HCT116 (cell line): ENCODE measurements at regions not wholly inside any gene's neighbourhood (a gene's known extent, or its start where the extent isn't known, plus 50 kb on each side); places are given as distances from the start of the nearest gene placed in this dataset.

Experiments used
- ATAC-seq: fragments of 200-7000 bp; cut with Tn5 transposase; 2 replicates; pipeline ENCODE4 v1.9.1; 2020; ENCODE audit warnings: mild to moderate bottlenecking, moderate library complexity
- BruUV-seq: library from RNA; stranded (reverse); fragments of 400-500 nt; replicated peaks from 2 replicates; lab custom pipeline; 2021; lab: Mats Ljungman, UMichigan
- CTCF ChIA-PET: fragments of 300-600 bp; sonication (Branson Sonifier 250); formaldehyde crosslinking; loops from one replicate; lab custom pipeline; 2021; ENCODE audit warnings: antibody characterized with exemption; lab: Charles Lee
- POLR2A ChIA-PET: fragments of 300-600, 350-600 bp; sonication (Branson Sonifier 250); formaldehyde crosslinking; loops from one replicate; lab custom pipeline; 2021; ENCODE audit warnings: antibody characterized with exemption; lab: Charles Lee
- RAD21 ChIA-PET, 2 experiments: fragments of 300-600 bp; sonication (Branson Sonifier 250); formaldehyde crosslinking; loops; one replicate each; lab custom pipeline; 2023; ENCODE audit warnings: low total read pairs in 2 of 2; ENCODE audit not compliant: uncharacterized antibody in 2 of 2, unreplicated experiment in 2 of 2, low non-redundant PET in 1 of 2; lab: Charles Lee
- DNase-seq: peaks from one replicate; pipeline ENCODE4 v3.0.0-alpha.2; 2010; ENCODE audit warnings: low read depth, low spot score
- H2AFZ ChIP-seq: fragments of 200-600 bp; shearing (Covaris generic), sonication (generic); 2 replicates; pipeline ENCODE4 v1.6.1; 2017; ENCODE audit warnings: low read depth, mixed run types, mixed read lengths, antibody characterized with exemption, low read length; ENCODE audit not compliant: poor library complexity, severe bottlenecking
- H3K27ac ChIP-seq: 2 replicates; pipeline ENCODE4 v1.5.1; 2012; ENCODE audit warnings: low read depth, low read length
- H3K27me3 ChIP-seq: fragments of 200-600 bp; sonication (generic); 2 replicates; pipeline ENCODE4 v1.6.1; 2016; ENCODE audit warnings: mixed run types, low read length, mixed read lengths; ENCODE audit not compliant: insufficient read depth
- H3K36me3 ChIP-seq, 2 experiments: fragments of 200-500 bp in 1 of 2; fragments of 200-600 bp in 1 of 2; sonication (Bioruptor generic) in 1 of 2; sonication (generic) in 1 of 2; 2 replicates each; pipeline versions ENCODE4 v1.5.1 to v1.6.1; 2014 to 2016; ENCODE audit warnings: low read length in 2 of 2, inconsistent platforms in 1 of 2, mixed read lengths in 1 of 2, mixed run types in 1 of 2; ENCODE audit not compliant: insufficient read depth in 2 of 2, control insufficient read depth in 1 of 2
- H3K4me1 ChIP-seq, 2 experiments: fragments of 200-600 bp in 1 of 2; sonication (generic) in 1 of 2; 2 replicates each; pipeline versions ENCODE4 v1.5.1 to v1.6.1; 2012 to 2017; ENCODE audit warnings: low read length in 2 of 2, inconsistent platforms in 1 of 2, mild to moderate bottlenecking in 1 of 2, mixed read lengths in 1 of 2, mixed run types in 1 of 2, moderate library complexity in 1 of 2; ENCODE audit not compliant: insufficient read depth in 2 of 2, control insufficient read depth in 1 of 2
- H3K4me2 ChIP-seq: fragments of 200-600 bp; sonication (generic); 2 replicates; pipeline ENCODE4 v1.6.1; 2017; ENCODE audit warnings: mixed run types, low read length, mixed read lengths
- H3K4me3 ChIP-seq, 2 experiments: fragments of 200-600 bp in 1 of 2; sonication (generic) in 1 of 2; replicated peaks in 1 of 2; 2 replicates each; pipeline ENCODE4 v1.5.1; 2011 to 2016; ENCODE audit warnings: low read length in 2 of 2, control low read depth in 1 of 2, low read depth in 1 of 2, mild to moderate bottlenecking in 1 of 2, mixed read lengths in 1 of 2, mixed run types in 1 of 2
- H3K79me2 ChIP-seq: fragments of 200-600 bp; sonication (generic); 2 replicates; pipeline ENCODE4 v1.6.1; 2017; ENCODE audit warnings: mild to moderate bottlenecking, mixed run types, low read length, moderate library complexity, mixed read lengths; ENCODE audit not compliant: insufficient read depth
- H3K9ac ChIP-seq: fragments of 200-600 bp; sonication (generic); 2 replicates; pipeline ENCODE4 v1.6.1; 2016; ENCODE audit warnings: low read length, mixed read lengths
- H3K9me2 ChIP-seq: fragments of 200-600 bp; sonication (generic), shearing (Covaris generic); 2 replicates; pipeline ENCODE4 v1.6.1; 2017; ENCODE audit warnings: mixed run types, mild to moderate bottlenecking, moderate library complexity; ENCODE audit not compliant: insufficient read depth
- H3K9me3 ChIP-seq, 2 experiments: fragments of 200-500 bp in 1 of 2; fragments of 200-600 bp in 1 of 2; sonication (Bioruptor generic) in 1 of 2; sonication (generic) in 1 of 2; 2 replicates each; pipeline ENCODE4 v1.6.1; 2014 to 2017; ENCODE audit warnings: low read length in 2 of 2, mixed read lengths in 2 of 2, inconsistent platforms in 1 of 2, low read depth in 1 of 2, mild to moderate bottlenecking in 1 of 2, mixed run types in 1 of 2, moderate library complexity in 1 of 2; ENCODE audit not compliant: control insufficient read depth in 1 of 2, insufficient read depth in 1 of 2
- H4K20me1 ChIP-seq: fragments of 200-600 bp; sonication (generic), shearing (Covaris generic); 2 replicates; pipeline ENCODE4 v1.6.1; 2017; ENCODE audit warnings: mixed run types, mild to moderate bottlenecking, moderate library complexity; ENCODE audit not compliant: insufficient read depth
- EGR1 ChIP-seq: IDR thresholded peaks from 2 replicates; pipeline ENCODE4 v1.6.1; 2012; ENCODE audit warnings: low read depth
- ELF1 ChIP-seq: IDR thresholded peaks from 2 replicates; pipeline ENCODE4 v1.6.1; 2012; ENCODE audit warnings: low read depth, borderline replicate concordance
- EZH2 ChIP-seq: fragments of 200-600 bp; sonication (generic); IDR thresholded peaks from 2 replicates; pipeline ENCODE4 v1.6.1; 2017; ENCODE audit warnings: antibody characterized with exemption, mixed run types
- POLR2A ChIP-seq: IDR thresholded peaks from 2 replicates; pipeline ENCODE4 v1.7.0; 2011; ENCODE audit warnings: borderline replicate concordance; ENCODE audit not compliant: insufficient read depth, insufficient read length; ENCODE audit errors: extremely low read depth
- POLR2AphosphoS5 ChIP-seq: IDR thresholded peaks from 2 replicates; pipeline ENCODE4 v1.6.1; 2011; ENCODE audit warnings: mild to moderate bottlenecking, low read depth, low read length, moderate library complexity
- SIN3A ChIP-seq: IDR thresholded peaks from 2 replicates; pipeline ENCODE4 v1.6.1; 2012; ENCODE audit warnings: low read depth
- ZNF274 ChIP-seq: fragments of 200-500 bp; sonication (Bioruptor generic); IDR thresholded peaks from 2 replicates; pipeline ENCODE4 v1.6.1; 2014; ENCODE audit warnings: mild to moderate bottlenecking, low read depth, low read length, inconsistent platforms
- intact Hi-C: fragments of 100-400 bp; cut with micrococcal nuclease; formaldehyde crosslinking; loops from 2 replicates; pipeline ENCODE4 v1.10.0; 2022
- TF ChIP-seq, protein P1 (sequence below): IDR thresholded peaks from 2 replicates; pipeline ENCODE4 v1.6.1; 2011; ENCODE audit warnings: mild to moderate bottlenecking, low read length, moderate library complexity; ENCODE audit not compliant: insufficient replicate concordance; ENCODE audit errors: extremely low read depth

GRCh38 chr1:9476790-9477463 lies 62.3 kb upstream of the SLC25A33 start:
- DNase-seq = no peak
- peak; percentile 55 for ATAC-seq
- Histone ChIP-seq H3K4me2 (no peak overlapping the region), H3K9me2 (no peaks in the 10 kb centered on the region), H3K27me3 (no peaks in the 10 kb centered on the region), H3K9ac (no peak overlapping the region), H3K9me3 (no peaks in the 10 kb centered on the region), H2AFZ (no peak overlapping the region), H3K4me3 (no peak overlapping the region), H3K4me1 (peaks cover 0 to 12% of the 10 kb centered on the region in 2 experiments; a peak in 2 of 4 replicates), H3K36me3 (no peaks in the 10 kb centered on the region), H3K79me2 (no peaks in the 10 kb centered on the region), H3K27ac (no peak overlapping the region), H4K20me1 (no peaks in the 10 kb centered on the region)
- TF ChIP-seq EGR1 = no peak
- no peak for TF ChIP-seq ELF1
- TF ChIP-seq POLR2AphosphoS5 = no peak
- no peak for TF ChIP-seq SIN3A
- TF ChIP-seq ZNF274 = no peak
- no peak for TF ChIP-seq POLR2A
- TF ChIP-seq EZH2 = no peak
- TF ChIP-seq, protein P1, sequence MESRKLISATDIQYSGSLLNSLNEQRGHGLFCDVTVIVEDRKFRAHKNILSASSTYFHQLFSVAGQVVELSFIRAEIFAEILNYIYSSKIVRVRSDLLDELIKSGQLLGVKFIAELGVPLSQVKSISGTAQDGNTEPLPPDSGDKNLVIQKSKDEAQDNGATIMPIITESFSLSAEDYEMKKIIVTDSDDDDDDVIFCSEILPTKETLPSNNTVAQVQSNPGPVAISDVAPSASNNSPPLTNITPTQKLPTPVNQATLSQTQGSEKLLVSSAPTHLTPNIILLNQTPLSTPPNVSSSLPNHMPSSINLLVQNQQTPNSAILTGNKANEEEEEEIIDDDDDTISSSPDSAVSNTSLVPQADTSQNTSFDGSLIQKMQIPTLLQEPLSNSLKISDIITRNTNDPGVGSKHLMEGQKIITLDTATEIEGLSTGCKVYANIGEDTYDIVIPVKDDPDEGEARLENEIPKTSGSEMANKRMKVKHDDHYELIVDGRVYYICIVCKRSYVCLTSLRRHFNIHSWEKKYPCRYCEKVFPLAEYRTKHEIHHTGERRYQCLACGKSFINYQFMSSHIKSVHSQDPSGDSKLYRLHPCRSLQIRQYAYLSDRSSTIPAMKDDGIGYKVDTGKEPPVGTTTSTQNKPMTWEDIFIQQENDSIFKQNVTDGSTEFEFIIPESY = no peak
- no TSS peak for BruUV-seq
- ChIA-PET RAD21 (no interaction called here), POLR2A (no interaction called here), CTCF (interaction anchor here (1.9 kb wide), 1 partner anchor 14 kb away, joined by 5 read pairs; no protein-coding TSS in a partner anchor)
- intact Hi-C loops = no loop called here
